HepG2 (cell line): ENCODE measurements at regions not wholly inside any gene's neighbourhood (a gene's known extent, or its start where the extent isn't known, plus 50 kb on each side); places are given as distances from the start of the nearest gene placed in this dataset.

ENCODE experiments used
- ATAC-seq: fragments of 200-7000 bp; cut with Tn5 transposase; 3 replicates; pipeline ENCODE4 v1.9.1; 2020; ENCODE audit warnings: mild to moderate bottlenecking, moderate library complexity
- BruUV-seq: library from RNA; stranded (reverse); fragments of 400-500 nt; replicated peaks from 2 replicates; lab custom pipeline; 2021; lab: Mats Ljungman, UMichigan
- CTCF ChIA-PET: fragments of 300-600 bp; formaldehyde crosslinking; extraction: SDS; loops from one replicate; lab custom pipeline; 2021; ENCODE audit warnings: low total read pairs, inconsistent platforms, low intra/inter-chr PET ratio; lab: Yijun Ruan, JAX
- POLR2A ChIA-PET: fragments of 350-600 bp; sonication (Branson Sonifier 250); formaldehyde crosslinking; loops from one replicate; lab custom pipeline; 2020; ENCODE audit warnings: antibody characterized with exemption, inconsistent platforms; lab: Yijun Ruan, JAX
- DNase-seq: peaks from one replicate; pipeline ENCODE4 v3.0.0-alpha.2; 2015; ENCODE audit warnings: low spot score
- FAIRE-seq: peaks from 3 replicates; lab custom pipeline; 2011; peaks lifted over from hg19 to GRCh38; lab: Jason Lieb, UNC
- H2AFZ ChIP-seq: one replicate; pipeline ENCODE4 v1.6.1; 2011; ENCODE audit warnings: low read length, inconsistent platforms
- H3K27ac ChIP-seq: fragments of 300-600 bp; 3 replicates; pipeline ENCODE4 v1.8.0; 2011; ENCODE audit warnings: mixed run types, mild to moderate bottlenecking, mixed read lengths, low read length, inconsistent platforms; ENCODE audit not compliant: insufficient read depth; ENCODE audit errors: extremely low read length
- H3K27me3 ChIP-seq, 2 experiments: fragments of 200-600 bp in 1 of 2; 2 replicates in 1 of 2; 3 replicates in 1 of 2; pipeline versions ENCODE4 v1.6.0 to v1.8.0; 2011; ENCODE audit warnings: low read length in 2 of 2, mild to moderate bottlenecking in 2 of 2, moderate library complexity in 2 of 2, inconsistent platforms in 1 of 2; ENCODE audit not compliant: insufficient read depth in 2 of 2, control insufficient read depth in 1 of 2
- H3K36me3 ChIP-seq, 2 experiments: fragments of 200-600 bp in 1 of 2; replicated peaks in 1 of 2; 2 replicates in 1 of 2; 3 replicates in 1 of 2; pipeline versions ENCODE4 v1.5.1 to v1.8.0; 2011; ENCODE audit warnings: low read length in 2 of 2, inconsistent platforms in 1 of 2; ENCODE audit not compliant: insufficient read depth in 2 of 2, control insufficient read depth in 1 of 2
- H3K4me1 ChIP-seq: 2 replicates; pipeline ENCODE4 v1.5.1; 2012; ENCODE audit warnings: low read length, inconsistent platforms; ENCODE audit not compliant: insufficient read depth
- H3K4me2 ChIP-seq: 2 replicates; pipeline ENCODE4 v1.6.0; 2011; ENCODE audit warnings: low read depth, low read length, inconsistent platforms
- H3K4me3 ChIP-seq, 3 experiments: fragments of 200-600 bp in 1 of 3; sonication (generic), shearing (Covaris generic) in 1 of 3; replicated peaks in 1 of 3; 2 replicates each; pipeline ENCODE4 v1.5.1; 2011 to 2016; ENCODE audit warnings: low read length in 3 of 3, inconsistent platforms in 2 of 3, low read depth in 2 of 3, mild to moderate bottlenecking in 2 of 3, control low read depth in 1 of 3, mixed read lengths in 1 of 3; ENCODE audit not compliant: insufficient read depth in 1 of 3
- H3K79me2 ChIP-seq: one replicate; pipeline ENCODE4 v1.6.1; 2011; ENCODE audit warnings: low read length, inconsistent platforms; ENCODE audit not compliant: insufficient read depth
- H3K9ac ChIP-seq: 2 replicates; pipeline ENCODE4 v1.6.0; 2011; ENCODE audit warnings: mild to moderate bottlenecking, low read depth, low read length, inconsistent platforms; ENCODE audit not compliant: insufficient read depth
- H3K9me3 ChIP-seq: 2 replicates; pipeline ENCODE4 v1.5.1; 2012; ENCODE audit warnings: mild to moderate bottlenecking, low read length
- H4K20me1 ChIP-seq: 2 replicates; pipeline ENCODE4 v1.6.0; 2011; ENCODE audit warnings: inconsistent platforms, mild to moderate bottlenecking, low read length, moderate library complexity; ENCODE audit not compliant: insufficient read depth
- CBX1 ChIP-seq: IDR thresholded peaks from one replicate; pipeline ENCODE4 v1.6.1; 2016; ENCODE audit warnings: antibody characterized with exemption, low read depth
- ESRRA ChIP-seq: sonication (generic); formaldehyde crosslinking; IDR thresholded peaks from 2 replicates; pipeline ENCODE4 v1.5.1; 2020; ENCODE audit warnings: mild to moderate bottlenecking, low read depth, missing genetic modification reagents
- GPN1 ChIP-seq: sonication (generic); formaldehyde crosslinking; IDR thresholded peaks from 2 replicates; pipeline ENCODE4 v1.5.1; 2020; ENCODE audit warnings: missing genetic modification reagents, borderline replicate concordance
- MYNN ChIP-seq: sonication (generic); formaldehyde crosslinking; IDR thresholded peaks from 2 replicates; pipeline ENCODE4 v1.4.0; 2020; ENCODE audit warnings: mild to moderate bottlenecking, low read depth, missing genetic modification reagents
- RBFOX2 ChIP-seq: fragments of 200-400 bp; formaldehyde crosslinking; IDR thresholded peaks from 2 replicates; pipeline ENCODE4 v1.6.1; 2017; ENCODE audit warnings: low read depth, mild to moderate bottlenecking, low read length
- ZBTB38 ChIP-seq: sonication (generic); formaldehyde crosslinking; IDR thresholded peaks from 2 replicates; pipeline ENCODE4 v1.5.1; 2020; ENCODE audit warnings: mild to moderate bottlenecking, missing genetic modification reagents
- ZNF546 ChIP-seq: sonication (generic); formaldehyde crosslinking; conservative IDR thresholded peaks from 2 replicates; pipeline ENCODE4 v1.8.1; 2023; ENCODE audit warnings: mild to moderate bottlenecking, missing genetic modification reagents
- ZNF569 ChIP-seq: sonication (generic); formaldehyde crosslinking; IDR thresholded peaks from 2 replicates; pipeline ENCODE4 v1.5.0; 2020; ENCODE audit warnings: mild to moderate bottlenecking, missing genetic modification reagents, moderate library complexity, borderline replicate concordance
- WGBS: methylation state at CpG from one replicate; pipeline ENCODE4 v1.1.6; 2017; ENCODE audit warnings: low lambda C conversion rate; 5-methylcytosine and 5-hydroxymethylcytosine counted together
- in situ Hi-C: cut with HindIII; loops from 2 replicates; pipeline ENCODE4 v1.10.0; 2017; ENCODE audit warnings: low pct_unique_long_range_greater_than_20kb; ENCODE audit not compliant: extremely low pct_ligation_motif_present
- intact Hi-C: fragments of 100-400 bp; cut with micrococcal nuclease; formaldehyde crosslinking; loops from one replicate; pipeline ENCODE4 v1.10.0; 2022; ENCODE audit not compliant: unreplicated experiment
- TF ChIP-seq, protein P1 (sequence below): sonication (generic); formaldehyde crosslinking; IDR thresholded peaks from 2 replicates; pipeline ENCODE4 v1.4.0; 2020; ENCODE audit warnings: missing genetic modification reagents, borderline replicate concordance
- TF ChIP-seq, protein P2 (sequence below): sonication (generic); formaldehyde crosslinking; IDR thresholded peaks from 2 replicates; pipeline ENCODE4 v1.4.0; 2020; ENCODE audit warnings: missing genetic modification reagents

DNA sequence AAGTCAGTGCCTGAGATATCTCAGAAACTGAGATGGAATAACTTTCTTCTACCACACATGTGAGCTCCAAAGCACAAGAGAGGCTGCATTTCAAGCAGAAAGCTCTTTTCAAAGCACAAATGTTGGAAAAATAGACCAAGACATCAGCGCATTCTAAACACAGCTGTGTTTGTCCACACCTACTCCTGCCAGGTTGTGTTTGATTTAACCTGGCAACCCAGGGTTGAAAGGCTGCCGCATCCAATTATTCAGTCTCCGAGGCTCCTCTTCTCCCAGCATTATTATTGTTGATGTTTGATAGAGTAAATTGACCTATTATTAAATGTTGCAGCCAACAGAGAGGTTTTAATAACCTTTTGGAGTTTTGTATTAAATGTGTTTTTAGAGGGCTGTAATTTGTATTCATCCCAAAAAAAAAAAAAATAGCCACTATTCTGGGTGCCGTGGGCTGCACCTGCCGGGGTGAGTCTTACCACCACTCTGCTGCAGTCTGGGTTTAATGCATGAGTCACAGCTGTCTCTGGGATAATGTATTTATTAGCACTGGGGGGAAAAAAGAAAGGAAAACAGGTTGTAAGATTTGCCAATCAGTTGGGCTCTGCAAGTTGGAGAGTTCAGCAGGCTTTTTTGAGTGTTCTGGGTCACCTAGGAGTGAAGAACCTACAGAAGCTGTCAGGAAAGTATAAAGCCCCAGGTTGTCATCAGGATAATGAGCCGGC lies 105.2 kb upstream of the NOCT start (continued):
- TF ChIP-seq, protein P1, sequence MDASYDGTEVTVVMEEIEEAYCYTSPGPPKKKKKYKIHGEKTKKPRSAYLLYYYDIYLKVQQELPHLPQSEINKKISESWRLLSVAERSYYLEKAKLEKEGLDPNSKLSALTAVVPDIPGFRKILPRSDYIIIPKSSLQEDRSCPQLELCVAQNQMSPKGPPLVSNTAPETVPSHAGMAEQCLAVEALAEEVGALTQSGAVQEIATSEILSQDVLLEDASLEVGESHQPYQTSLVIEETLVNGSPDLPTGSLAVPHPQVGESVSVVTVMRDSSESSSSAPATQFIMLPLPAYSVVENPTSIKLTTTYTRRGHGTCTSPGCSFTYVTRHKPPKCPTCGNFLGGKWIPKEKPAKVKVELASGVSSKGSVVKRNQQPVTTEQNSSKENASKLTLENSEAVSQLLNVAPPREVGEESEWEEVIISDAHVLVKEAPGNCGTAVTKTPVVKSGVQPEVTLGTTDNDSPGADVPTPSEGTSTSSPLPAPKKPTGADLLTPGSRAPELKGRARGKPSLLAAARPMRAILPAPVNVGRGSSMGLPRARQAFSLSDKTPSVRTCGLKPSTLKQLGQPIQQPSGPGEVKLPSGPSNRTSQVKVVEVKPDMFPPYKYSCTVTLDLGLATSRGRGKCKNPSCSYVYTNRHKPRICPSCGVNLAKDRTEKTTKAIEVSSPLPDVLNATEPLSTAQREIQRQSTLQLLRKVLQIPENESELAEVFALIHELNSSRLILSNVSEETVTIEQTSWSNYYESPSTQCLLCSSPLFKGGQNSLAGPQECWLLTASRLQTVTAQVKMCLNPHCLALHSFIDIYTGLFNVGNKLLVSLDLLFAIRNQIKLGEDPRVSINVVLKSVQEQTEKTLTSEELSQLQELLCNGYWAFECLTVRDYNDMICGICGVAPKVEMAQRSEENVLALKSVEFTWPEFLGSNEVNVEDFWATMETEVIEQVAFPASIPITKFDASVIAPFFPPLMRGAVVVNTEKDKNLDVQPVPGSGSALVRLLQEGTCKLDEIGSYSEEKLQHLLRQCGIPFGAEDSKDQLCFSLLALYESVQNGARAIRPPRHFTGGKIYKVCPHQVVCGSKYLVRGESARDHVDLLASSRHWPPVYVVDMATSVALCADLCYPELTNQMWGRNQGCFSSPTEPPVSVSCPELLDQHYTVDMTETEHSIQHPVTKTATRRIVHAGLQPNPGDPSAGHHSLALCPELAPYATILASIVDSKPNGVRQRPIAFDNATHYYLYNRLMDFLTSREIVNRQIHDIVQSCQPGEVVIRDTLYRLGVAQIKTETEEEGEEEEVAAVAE (CRISPR knock-in tag), result no peak
- TF ChIP-seq, all 625 proteins: peak for 0

DNA sequence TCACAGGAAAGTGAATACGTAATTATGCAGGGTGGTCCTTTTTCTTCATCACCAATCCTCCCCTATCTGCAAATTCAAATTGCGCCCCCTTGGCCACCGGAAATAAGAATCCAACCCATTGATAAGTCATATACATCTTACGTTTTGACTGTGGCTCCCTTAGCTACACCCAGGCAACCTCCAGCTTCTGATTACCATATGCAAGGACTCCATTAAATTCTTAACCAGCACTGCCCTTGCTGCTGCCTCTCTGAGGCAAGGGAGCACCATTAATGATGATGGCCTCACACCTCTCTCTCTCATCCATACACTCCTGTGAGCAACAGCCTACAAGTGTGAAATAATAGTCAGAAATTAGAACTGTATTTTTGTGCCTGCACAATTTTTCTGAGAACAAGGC lies 106.0 kb upstream of the NOCT start:
- H3K79me2 ChIP-seq, result no peaks in the 10 kb centered on the region
- no peaks in the 10 kb centered on the region for H4K20me1 ChIP-seq
- no TSS peak for BruUV-seq
- no peak overlapping the region for H3K4me3 ChIP-seq
- H3K27me3 ChIP-seq, result peaks cover 2 to 7% of the 10 kb centered on the region in 2 experiments; a peak in 1 of 5 replicates
- no peak overlapping the region for H3K4me2 ChIP-seq
- FAIRE-seq, result no peak
- WGBS, result 66% methylated on average over 4 of the region's 4 CpGs
- POLR2A ChIA-PET, result no interaction called here
- CTCF ChIA-PET, result no interaction called here
- H3K4me1 ChIP-seq, result peaks cover 18% of the 10 kb centered on the region
- no peaks in the 10 kb centered on the region for H3K9me3 ChIP-seq
- H2AFZ ChIP-seq, result no peak overlapping the region
- ATAC-seq, result no peak
- H3K27ac ChIP-seq, result no peak overlapping the region
- intact Hi-C loops, result no loop called here
- H3K36me3 ChIP-seq, result no peaks in the 10 kb centered on the region
- in situ Hi-C loops, result no loop called here
- DNase-seq, result no peak
- no peak overlapping the region for H3K9ac ChIP-seq
- no peak for TF ChIP-seq ZBTB38 (CRISPR knock-in tag)
- no peak for TF ChIP-seq ESRRA
- no peak for TF ChIP-seq RBFOX2
- TF ChIP-seq, protein P2, sequence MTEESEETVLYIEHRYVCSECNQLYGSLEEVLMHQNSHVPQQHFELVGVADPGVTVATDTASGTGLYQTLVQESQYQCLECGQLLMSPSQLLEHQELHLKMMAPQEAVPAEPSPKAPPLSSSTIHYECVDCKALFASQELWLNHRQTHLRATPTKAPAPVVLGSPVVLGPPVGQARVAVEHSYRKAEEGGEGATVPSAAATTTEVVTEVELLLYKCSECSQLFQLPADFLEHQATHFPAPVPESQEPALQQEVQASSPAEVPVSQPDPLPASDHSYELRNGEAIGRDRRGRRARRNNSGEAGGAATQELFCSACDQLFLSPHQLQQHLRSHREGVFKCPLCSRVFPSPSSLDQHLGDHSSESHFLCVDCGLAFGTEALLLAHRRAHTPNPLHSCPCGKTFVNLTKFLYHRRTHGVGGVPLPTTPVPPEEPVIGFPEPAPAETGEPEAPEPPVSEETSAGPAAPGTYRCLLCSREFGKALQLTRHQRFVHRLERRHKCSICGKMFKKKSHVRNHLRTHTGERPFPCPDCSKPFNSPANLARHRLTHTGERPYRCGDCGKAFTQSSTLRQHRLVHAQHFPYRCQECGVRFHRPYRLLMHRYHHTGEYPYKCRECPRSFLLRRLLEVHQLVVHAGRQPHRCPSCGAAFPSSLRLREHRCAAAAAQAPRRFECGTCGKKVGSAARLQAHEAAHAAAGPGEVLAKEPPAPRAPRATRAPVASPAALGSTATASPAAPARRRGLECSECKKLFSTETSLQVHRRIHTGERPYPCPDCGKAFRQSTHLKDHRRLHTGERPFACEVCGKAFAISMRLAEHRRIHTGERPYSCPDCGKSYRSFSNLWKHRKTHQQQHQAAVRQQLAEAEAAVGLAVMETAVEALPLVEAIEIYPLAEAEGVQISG (CRISPR knock-in tag), result no peak
- no peak for TF ChIP-seq ZNF569
- no peak for TF ChIP-seq CBX1
- no peak for TF ChIP-seq ZNF546 (CRISPR knock-in tag)
- TF ChIP-seq, protein P1 (CRISPR knock-in tag), result no peak
- no peak for TF ChIP-seq GPN1 (CRISPR knock-in tag)
- no peak for TF ChIP-seq MYNN (CRISPR knock-in tag)
